GM21367 (cell line): ENCODE measurements at regions not wholly inside any gene's neighbourhood (a gene's known extent, or its start where the extent isn't known, plus 50 kb on each side); places are given as distances from the start of the nearest gene placed in this dataset.
"Not testable (repeated sequence)": the region's sequence is repeated elsewhere in the genome, so short reads cannot be mapped to it uniquely, and the experiment has no call there.

Experiments
- ATAC-seq: cut with Tn5 transposase; IDR thresholded peaks from one replicate; pipeline ENCODE4 v1.9.1; 2021; ENCODE audit not compliant: unreplicated experiment

DNA sequence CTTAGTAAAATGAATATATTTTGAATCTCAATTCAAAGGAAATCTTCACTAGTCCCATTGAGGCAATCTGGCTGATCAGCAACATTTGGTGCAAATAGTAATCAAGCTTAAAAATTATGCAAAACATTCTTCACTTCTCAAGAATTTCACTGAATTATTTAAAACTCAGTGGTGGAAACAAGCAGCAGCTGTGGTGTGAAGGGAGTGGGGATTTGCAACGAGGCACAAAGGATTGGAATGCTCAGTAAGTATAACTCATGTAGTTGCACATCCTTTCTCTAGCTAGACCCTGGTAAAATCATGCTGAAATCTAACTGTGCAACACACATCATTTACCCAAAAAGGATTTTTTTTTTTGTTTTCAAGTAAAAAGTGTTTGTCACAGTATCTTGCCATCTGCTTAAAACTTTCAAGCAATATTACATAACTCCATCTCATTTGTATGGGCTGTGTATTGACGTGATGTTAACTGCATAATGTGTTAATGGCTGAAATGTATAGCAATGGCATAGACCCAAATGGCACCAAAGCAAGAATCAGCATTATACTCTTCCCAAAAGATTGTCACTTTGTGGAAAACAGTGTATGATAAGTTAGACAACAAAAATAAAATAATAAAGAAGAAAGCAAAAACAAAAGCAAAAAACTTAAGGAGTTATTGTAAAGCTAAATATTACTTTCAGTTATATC, 816.6 kb downstream of the EPHA3 start:
- ATAC-seq, result no peak

- no peak for ATAC-seq
Measured at GRCh38 chr3:89925976-89926375, 818.6 kb downstream of the EPHA3 start.

- ATAC-seq, result no peak
Measured at GRCh38 chr3:89932882-89933281, 825.5 kb downstream of the EPHA3 start.

DNA sequence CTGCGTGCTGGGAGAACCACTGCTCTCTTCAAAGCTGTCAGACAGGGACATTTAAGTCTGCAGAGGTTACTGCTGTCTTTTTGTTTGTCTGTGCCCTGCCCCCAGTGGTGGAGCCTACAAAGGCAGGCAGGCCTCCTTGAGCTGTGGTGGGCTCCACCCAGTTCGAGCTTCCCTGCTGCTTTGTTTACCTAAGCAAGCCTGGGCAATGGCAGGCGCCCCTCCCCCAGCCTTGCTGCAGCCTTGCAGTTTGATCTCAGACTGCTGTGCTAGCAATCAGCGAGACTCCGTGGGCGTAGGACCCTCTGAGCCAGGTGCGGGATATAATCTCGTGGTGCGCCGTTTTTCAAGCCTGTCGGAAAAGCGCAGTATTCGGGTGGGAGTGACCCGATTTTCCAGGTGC, 837.0 kb downstream of the EPHA3 start:
- ATAC-seq, result not testable (repeated sequence)

- ATAC-seq, result no peak
Measured at GRCh38 chr3:89946884-89947283, 839.5 kb downstream of the EPHA3 start.

DNA sequence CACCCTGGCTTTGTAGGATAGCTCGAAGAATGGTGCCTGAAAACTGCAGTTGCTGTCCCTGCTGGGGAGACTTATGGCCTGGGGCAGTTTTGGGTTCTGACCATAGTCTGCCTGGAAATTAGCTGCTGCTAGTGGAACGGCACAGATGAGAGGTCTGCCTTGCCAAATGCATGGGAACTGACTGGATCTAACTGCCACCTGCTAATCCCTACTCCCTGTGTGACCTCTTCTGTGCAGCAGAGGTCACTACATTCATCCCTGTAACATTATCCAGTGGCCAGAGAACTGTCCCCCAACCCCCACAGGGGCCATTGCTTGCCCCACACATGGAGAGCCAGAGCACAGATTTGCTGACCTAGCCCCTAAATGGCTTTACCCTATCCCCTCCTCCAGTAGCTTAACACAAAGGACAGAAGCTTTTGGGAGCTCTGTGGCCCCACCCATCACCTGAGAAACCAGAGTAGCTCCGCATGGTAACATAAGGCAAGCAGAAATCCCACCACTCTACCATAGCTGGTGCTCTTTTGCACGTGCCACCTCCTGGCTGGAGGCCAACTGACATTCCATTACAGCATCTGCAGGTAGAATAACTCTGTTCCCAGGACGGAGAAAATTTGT, 840.0 kb downstream of the EPHA3 start:
- ATAC-seq, result no peak

DNA sequence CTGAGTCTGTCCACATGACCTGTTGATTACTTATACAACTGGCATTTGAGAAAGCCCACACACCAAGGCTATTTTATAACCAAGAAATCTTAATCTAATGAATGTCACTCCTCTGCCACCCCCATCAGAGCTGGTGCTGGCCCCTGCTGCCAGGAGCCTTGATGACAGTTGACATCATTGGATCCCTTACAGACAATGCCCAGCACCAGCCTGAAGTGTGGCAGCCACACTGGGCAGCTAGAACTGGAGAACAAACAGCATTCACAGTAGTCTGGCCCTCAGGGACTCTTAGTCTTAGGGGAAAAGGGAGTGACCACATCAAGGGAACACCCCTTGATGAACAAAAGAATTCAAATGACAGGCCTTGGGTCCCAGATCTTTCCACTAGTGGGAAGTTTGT, 840.6 kb downstream of the EPHA3 start:
- no peak for ATAC-seq

- no peak for ATAC-seq
Measured at GRCh38 chr3:89950772-89951171, 843.4 kb downstream of the EPHA3 start.

- no peak for ATAC-seq
Measured at GRCh38 chr3:89954137-89954536, 846.7 kb downstream of the EPHA3 start.

- ATAC-seq, result no peak
Measured at GRCh38 chr3:89955156-89955555, 847.7 kb downstream of the EPHA3 start.

- ATAC-seq, result no peak
Measured at GRCh38 chr3:89957451-89957850, 850.0 kb downstream of the EPHA3 start.

DNA sequence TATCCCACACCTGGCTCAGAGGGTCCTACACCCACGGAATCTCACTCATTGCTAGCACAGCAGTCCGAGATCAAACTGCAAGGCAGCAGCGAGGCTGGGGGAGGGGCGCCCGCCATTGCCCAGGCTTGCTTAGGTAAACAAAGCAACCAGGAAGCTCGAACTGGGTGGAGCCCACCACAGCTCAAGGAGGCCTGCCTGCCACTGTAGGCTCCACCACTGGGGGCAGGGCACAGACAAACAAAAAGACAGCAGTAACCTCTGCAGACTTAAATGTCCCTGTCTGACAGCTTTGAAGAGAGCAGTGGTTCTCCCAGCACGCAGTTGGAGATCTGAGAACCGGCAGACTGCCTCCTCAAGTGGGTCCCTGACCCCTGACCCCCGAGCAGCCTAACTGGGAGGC, 850.7 kb downstream of the EPHA3 start:
- ATAC-seq, result not testable (repeated sequence)

GRCh38 chr3:89964347-89964746, 856.9 kb downstream of the EPHA3 start:
- ATAC-seq, result no peak

DNA sequence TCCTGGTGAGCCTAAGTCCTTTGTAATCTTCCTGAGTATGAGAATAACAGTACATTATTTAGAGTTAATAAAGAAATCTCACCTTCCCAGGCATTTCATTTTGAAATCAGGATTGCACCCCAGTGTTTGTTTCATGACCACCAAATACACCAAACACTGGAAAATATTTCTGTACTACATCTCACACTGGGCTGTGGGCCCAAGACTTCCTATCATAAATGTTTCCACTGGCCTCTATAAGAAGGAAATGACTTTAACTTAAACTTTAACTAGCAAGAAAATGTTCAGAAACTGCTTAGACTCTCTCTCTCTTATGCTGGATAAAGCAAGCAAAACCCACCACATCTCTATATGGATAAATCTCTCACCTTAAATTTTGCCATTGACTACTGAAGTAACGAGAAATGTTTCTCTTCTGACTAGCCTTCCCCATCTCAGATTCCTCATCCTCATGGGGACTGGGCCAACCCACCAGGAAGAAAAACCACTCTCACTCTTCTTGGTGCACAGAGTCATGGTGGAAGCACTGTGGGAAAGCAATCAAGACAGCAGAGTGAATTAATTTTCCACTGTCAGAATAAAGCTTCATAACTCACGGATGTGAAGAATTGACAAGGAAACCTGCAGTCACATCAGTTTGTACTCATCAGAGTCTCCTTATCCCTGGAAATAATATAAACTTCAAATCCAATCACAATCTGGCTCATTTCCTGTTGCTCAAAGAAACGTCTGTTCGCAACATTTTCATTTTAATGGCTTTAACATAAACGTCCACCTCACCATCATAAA, 859.6 kb downstream of the EPHA3 start:
- no peak for ATAC-seq

DNA sequence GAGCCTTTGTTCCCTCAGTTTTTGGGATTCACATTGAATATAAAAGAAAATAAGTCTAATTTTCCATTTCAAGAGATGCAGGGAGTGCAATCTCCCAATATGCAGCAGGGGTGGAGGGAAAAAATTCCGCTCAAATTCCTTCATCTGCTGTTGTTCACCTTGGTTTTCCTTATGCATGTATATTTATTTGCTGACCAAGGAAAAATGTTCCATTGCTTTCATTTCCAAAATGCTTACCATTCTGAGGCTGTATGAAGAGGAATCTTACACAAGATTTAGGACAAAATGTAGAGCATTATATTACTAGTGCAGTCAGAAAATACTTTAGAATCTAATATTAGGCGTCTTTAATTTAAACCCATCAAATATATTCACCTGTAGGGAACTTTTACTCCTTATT, 863.9 kb downstream of the EPHA3 start:
- no peak for ATAC-seq

GRCh38 chr3:89973156-89973555, 865.7 kb downstream of the EPHA3 start:
- ATAC-seq, result no peak

GRCh38 chr3:89974903-89975519, 867.6 kb downstream of the EPHA3 start:
- ATAC-seq, result no peak

- no peak for ATAC-seq
Measured at GRCh38 chr3:89983449-89983848, 876.0 kb downstream of the EPHA3 start.

DNA sequence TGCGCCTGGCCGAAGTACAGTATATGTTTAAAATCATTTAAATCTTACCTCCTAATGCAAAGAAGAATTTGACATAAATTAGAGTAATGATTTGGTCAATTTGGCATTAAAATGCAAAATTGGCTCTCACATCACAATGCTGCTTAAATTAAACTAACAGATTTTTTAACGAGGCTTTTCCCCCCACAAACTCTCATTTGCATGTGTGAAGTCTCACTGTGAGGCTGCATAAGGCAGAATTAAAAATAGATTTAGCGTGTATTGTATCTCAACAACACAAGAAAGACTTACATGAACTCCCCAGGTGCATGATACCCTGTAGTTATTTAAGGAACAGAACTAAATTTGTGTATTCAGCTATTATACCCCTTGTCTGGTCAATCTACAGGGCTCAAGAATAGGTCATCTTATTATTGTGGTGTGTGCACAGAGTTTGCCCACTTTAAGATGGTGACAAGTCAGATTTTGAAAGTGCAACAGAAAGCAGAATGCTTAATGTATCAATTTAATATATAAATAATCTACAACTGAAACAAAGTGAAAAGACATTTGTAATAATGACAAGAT, 897.9 kb downstream of the EPHA3 start:
- ATAC-seq, result no peak

- ATAC-seq, result no peak
Measured at GRCh38 chr3:90007778-90008499, 900.5 kb downstream of the EPHA3 start.

- no peak for ATAC-seq
Measured at GRCh38 chr3:90010341-90010740, 902.9 kb downstream of the EPHA3 start.
